GM18498 (cell line): ENCODE measurements at regions not wholly inside any gene's neighbourhood (a gene's known extent, or its start where the extent isn't known, plus 50 kb on each side); places are given as distances from the start of the nearest gene placed in this dataset.

Experiments
- ATAC-seq: cut with Tn5 transposase; IDR thresholded peaks from one replicate; pipeline ENCODE4 v1.9.1; 2021; ENCODE audit warnings: mild to moderate bottlenecking, moderate library complexity; ENCODE audit not compliant: unreplicated experiment

DNA sequence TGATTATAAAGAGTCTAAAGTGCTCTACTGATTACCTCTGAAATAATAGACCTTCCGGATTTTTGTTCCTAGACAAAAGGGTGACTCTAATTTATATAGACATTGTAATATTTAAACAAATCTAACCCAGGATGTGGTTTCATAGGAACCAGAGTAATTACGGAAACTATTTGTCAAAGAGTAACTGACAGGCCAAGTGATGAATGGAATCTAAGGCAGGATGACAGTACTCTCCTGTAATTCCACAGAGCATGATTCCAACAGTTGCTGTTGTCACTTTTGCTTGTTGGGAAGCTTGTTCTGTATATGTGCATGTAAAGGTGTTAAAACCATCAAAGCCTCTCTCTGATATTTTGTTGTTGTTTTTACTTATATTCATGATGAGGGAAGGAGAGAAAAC is 1141.0 kb downstream of the IGSF11 start:
- no peak for ATAC-seq

DNA sequence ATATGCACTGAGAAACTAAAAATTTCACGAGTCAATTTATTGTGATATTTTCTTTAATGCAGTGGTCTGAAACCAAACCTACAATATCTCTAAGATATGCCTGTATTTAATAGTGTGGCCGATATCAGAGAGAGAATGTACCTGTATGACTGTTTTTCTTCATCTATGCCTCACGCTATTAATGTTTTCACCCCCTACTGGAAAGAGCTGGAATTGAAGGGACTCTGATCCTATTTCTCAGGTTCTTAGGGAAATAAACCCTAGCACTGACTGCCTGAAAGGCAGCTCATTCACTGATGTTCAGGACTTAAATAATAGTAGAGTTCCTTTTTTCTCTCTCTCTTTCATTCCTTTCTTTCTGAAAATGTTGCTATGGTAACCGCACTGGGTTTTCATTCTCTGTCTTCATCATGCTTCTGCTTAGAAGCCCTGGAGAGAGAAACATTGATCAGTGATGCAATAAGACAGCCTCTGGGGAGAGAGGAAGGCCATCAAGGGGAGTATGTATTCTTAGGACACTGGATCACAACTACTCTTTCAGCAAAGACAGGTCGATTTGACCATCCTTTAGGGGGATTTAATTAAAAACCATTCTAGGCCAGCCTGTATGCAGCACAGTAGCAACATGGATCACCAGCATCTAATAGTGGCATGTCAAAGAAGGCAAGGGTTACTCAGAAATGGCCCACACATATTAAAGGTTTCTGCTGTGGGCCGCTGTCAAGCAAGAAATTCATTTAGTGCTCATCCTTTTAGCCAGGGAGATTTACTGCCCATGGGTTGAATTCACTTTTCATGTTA is 1135.7 kb downstream of the IGSF11 start:
- ATAC-seq: no peak

DNA sequence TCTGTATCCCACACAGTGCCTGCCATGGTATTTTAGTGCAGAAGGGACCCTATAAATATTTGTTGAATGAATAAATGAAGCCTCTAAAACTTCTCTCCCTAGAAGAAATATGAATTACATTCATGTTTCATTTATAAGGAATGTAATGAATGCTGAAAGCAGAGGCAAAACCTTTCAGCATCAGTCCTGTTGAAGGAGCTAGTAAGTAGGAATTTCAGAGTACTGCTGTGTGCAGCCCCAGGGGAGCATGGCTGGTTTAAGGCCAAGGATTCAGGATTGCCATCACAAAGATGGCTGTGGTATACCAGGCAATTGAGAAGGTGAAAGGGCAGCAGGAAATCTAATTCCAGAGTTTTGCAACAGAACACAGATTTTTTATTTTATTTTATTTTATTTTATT is 1131.4 kb downstream of the IGSF11 start:
- no peak for ATAC-seq

DNA sequence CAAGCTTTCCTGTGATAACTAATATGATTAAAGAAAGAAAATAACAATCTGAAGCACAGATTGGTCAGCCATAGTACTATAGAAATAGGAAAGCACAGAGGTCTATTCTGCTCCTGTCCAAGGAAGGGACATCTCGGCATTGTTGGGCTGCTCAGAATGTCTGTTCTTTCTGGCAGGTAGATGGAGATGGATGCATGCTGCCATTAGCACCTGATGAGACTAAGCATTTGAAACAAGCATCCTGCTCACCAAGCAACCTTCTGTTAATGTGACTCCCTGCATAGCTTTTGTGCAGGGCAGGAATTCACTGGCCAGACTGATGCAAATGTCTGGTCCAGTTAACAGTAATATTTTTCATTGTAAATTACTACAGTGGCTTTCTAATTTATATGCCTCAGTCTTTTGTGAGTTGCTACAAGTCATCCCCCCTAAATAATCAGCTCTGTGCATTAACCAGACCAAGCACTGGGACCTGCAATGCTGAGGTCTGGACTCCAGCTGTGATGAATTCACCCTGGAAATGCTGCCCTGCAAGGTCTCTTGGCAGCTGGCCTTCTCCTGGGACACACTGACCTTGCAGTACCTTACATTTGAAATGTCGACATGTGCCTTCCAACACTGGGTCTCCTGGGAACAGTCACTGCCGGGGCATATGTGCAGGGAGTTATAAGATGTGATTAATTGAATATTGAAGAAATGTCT is 1123.7 kb downstream of the IGSF11 start:
- no peak for ATAC-seq

DNA sequence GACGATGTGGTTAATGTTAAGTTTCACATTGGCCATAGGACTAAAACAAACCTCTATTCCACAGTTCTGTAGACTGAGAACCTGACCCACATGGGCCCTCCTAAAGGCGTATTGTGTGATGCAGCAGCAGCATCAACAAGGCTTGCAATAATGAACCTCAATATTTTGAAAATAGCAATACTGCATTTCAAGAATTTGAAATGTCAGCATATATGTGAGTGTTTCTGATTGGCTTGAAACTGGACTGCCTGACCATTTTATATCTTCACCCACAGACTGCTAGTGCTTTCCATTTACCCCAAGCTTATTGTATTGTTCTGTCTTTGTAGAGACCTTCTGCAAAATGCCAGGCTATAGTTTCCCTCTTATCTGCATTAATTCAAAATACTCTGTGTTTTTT is 1122.3 kb downstream of the IGSF11 start:
- no peak for ATAC-seq

DNA sequence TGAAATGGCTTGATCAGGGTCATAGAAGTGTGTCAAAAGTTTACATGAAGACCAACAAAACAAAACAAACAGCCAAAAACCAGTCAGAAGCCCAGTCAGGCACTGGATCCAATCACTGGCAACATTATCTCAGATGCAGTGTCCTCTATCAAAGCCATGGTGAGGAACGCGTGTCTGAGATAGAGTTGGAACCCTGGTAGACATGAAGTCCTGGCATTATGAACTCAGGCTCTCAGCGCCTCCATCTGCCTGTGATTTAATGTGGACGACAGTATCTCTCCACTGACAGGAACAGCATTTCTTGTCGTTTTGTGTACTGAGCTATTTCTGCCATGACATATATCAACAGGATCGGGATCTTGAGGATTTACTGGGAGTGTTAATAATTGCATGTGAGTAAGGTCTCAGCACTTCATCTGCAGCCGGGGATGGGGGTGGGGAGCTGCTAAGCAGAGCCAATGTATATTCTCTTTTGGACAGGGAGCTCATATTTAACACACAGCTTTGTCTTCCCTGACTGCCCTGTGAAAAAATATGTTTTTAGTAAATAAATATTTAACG is 1120.0 kb downstream of the IGSF11 start:
- no peak for ATAC-seq

DNA sequence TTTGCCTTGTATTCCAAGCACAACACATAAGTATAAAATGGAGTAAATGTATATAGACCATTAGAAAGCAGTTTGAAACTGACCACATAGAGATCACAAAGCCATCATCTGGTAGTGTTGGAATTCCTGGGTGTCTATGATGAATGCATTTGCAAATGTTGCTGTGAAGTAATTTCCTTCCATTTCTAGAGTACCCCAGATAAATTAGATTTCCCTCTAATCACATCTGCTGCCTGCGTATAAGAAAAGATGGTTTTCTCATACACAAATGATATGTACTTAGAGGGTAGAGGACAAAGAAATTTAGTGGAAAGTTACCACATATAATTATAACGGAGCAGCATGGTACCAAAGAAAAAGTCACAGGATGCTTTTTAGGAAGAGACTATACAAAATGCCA is 1117.8 kb downstream of the IGSF11 start:
- ATAC-seq: no peak

DNA sequence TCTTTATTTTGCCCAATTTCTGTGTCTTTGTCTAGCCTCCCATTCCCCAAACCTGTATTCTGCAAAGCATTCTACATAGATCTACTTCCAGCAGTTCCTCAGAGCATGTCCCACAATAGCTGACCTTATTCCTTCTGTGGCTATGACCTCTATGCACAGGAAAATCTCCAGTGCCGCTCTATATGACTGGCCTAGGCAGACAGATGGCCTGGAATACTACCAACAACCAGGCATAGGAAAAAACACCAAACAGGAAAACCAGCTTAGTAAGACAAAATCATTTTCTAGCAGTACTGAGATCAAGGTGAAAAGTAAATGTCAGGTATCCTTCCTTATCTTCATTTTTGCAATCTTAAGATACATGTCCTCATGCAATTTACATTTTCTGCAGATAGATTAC is 1115.0 kb downstream of the IGSF11 start:
- no peak for ATAC-seq

DNA sequence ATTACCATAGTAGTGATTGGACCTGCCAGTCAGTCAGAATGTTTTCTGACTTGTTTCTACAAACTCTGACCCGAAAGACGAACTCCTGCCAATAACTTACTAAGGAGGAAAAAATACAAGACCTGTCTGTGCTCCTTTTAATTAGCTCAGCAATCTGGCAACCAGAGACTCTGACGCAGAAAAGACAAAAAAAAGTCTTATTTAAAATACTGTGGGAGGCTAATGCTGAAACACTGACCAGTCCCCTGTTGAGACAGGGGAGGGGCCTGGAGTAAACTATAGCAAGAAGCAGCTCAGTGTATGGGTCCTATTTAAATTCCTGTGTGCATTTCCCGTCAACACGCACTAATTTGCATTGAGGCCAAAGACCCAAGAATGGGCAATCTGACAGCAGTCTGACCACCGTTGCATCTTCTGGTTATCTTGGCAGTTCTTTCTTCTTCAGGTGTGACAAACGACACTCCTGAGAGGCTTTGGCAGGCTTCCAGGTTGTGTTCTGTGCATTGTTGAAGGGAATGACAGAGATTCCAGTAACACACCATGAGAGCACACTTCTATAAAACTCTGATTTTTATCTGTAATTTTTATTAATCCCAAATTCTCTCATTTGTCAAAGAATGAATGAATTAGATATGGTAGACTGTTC is 1114.3 kb downstream of the IGSF11 start:
- ATAC-seq: no peak

DNA sequence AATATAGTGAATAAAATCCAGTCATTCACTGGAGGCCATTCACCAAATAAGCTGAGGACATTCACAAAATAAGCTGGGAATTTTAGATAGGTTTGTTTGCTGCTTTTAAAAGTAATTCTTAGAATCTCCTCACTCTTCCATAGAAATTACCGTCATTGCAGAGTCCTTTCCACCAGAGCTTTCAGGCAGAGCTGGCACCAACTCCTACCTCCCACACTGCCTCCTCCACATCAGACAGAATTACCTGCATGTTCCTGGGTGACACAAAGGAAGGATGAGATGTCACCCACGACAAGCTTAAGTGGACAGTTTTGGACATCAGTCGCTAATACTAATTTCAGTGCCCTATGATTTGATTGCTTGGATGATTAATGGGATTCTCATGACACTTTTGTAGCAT is 1113.2 kb downstream of the IGSF11 start:
- ATAC-seq: no peak

DNA sequence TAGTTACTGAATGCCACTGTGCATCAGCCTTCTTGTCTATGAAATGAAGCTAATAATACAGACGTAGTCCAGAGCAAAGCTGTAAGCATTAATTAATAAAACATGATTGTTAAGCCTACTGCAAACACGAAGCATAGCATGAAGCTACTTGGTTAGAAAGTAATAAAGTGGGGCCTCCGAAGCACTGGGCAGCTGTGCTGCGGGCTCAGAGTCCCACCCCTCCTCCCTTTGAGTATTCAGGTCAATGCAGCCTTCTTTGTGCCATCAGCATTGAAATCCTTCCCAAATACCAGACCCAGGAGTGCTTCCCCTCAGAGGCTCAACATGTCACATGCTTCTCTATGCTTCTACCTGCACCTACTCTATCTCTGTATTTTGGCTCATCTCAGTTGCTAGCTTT is 1112.6 kb downstream of the IGSF11 start:
- ATAC-seq: no peak

DNA sequence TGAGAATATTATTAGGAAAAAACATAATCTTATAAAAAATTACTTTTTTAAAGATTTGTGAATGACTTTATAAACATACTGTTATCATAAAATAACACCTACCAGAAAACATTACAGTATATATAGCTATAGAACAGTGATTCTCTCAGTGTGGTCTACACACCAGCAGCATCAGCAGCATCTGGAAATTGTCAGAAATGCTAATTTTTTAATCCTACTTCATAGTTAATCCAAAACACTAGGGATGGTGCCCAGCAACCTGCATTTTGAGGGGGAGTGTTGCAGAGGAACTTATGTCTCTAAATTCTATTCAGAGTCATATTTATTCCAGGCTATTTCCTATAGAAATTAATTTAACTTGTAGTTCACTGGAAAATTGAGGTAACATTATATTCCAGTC is 1107.8 kb downstream of the IGSF11 start:
- no peak for ATAC-seq

DNA sequence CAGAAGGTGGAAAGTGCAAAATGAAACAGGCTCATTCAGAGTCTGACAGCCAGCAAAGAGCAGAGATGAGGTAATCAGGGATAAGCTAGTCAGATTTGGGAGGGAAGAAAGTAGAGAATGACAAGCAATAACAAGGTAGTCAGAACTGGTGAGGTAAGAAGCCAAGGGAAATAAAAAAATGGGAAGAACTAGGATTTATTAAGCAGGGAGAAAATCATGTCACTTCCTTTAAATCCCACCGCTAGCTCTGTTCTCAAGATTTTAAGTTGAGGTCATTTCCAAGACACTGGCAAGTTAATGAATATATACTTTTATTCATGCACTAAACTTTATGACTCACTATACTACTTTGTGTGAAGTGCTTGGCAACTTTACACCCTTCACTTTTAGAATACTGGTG is 1106.8 kb downstream of the IGSF11 start:
- no peak for ATAC-seq

DNA sequence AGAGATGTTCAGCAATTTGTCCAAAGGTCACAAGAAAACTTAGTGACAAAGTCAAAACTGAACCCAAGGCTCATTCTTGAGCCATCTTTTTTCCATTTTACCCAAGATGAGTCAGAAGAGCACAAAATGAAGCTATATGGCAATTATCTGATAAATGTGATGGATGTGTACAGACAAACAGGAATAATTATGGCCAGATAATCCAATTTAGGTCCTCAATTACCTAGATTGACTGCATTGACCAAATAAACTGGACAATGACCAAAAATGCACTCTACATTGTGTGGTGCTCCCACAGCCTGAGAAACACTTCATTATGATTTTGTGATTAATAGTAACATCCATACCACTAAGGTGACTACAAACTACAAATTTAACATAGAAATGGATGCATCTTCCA is 1105.8 kb downstream of the IGSF11 start:
- no peak for ATAC-seq

DNA sequence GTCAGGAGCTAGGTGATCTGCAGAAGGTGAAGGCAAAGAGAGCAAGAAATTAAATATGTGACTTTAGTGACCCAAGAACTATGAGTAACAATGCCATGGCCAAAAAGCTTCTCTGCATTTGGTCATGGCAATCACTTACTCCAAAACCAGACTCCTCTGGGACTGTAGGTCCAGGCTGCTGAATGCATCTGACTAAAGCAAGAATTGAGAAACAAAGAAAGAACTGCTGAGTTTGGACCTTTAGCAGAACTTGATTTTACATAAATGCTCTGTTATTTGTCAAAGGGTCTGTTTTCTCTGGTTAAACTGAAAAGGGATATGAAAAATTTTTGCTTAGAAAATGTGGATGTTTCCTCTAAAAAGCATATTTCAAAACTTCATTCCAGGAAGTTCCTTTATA is 1102.2 kb downstream of the IGSF11 start:
- ATAC-seq: no peak

DNA sequence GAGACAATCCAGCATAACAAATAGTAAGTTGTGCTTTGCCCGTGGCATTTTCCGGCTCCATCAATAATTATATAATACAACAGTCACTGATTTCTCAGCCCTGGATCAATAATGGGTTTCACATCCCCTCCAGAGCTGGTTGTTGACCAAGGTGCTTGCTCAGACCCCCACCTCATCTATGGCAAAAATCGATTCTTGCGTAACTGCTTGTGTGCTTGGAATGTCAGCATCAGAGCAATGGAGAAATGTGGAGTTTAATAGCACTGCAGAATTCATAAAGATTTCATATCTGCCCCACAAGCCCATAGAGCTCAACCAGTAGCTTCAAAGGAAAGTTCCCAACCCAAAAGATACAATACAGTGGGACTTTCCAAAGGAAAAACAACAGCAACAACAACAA is 1098.5 kb downstream of the IGSF11 start:
- no peak for ATAC-seq

DNA sequence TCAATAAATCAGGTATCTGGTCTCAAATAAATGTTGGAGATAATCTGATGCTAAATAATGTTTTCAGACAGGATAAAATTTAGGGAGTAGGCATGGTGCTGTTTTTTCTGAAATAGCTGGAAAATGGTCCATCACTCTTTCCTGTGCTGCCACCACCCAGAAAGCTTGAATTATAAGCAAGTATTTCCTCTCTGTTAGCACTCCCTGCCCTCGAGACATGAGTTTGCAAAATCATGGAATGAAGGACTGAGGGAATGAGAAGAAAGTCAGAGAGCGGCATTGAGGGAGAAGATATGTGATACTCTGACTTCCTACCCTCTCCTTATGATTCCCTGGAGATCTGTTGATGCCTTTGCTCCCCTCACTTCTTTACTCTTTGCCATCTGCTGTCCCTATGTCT is 1095.7 kb downstream of the IGSF11 start:
- ATAC-seq: no peak

DNA sequence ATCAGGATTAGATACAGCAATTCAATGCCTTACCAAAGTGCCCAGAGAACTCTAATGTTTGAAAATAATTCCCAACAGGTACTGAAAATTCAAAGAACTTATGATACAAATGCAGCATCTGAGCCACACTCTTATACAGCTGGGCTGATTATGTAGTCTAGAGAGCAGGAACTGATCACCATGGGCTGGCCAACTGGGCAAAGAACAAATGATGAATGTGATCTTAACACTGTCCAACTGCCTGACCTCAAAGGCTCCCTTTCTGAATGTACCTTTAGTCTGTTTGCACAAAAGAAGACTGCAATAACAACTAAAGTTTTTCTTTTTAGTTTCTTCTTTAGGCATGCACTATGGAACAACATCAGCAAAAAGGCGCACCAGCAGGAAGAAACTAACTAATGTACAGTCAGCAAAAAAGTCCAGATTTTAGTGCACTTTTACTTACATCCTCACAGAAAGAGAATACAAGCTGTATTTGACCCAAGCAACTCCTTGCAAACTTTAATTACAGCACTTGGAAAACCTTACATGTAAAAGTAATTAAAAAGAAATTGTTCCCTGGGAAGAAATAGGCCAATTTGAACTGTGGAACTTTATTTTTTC is 1095.1 kb downstream of the IGSF11 start:
- no peak for ATAC-seq

DNA sequence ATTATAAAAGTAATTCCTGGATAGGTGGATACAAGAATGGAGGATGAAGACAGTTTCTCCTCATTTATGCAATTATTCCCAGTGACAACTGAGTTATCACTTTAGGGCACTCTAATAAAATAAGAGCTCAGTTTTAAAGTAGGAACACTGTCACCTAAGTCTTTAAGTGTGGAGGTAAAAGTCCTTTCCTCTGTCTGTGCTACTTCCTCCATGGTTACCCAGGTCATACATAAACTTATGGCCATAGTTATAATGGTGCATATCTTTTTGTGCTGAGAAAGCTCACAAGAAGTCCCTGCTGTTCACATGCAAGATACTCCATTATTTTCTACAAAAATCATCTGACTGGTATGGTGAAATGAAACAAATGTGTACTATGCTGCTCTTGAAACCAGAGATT is 1093.6 kb downstream of the IGSF11 start:
- no peak for ATAC-seq

DNA sequence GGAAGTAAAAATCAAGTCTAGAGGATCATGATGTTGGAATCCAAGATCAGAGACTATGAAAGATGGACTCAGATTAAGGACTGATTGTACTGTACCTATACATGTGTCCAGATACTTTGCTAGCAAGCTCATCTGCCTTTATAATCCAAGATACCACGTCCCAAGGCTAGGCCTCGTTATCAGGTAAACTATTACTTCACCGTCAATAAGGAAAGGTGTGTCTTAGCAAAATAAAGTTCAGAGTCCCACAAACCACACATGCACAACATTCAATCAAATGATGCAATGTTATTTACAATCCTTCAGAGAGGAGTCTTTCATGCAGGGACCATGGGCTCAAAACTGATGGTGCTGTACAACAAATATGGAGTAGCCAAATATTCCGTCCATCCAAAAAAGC is 1092.9 kb downstream of the IGSF11 start:
- no peak for ATAC-seq

DNA sequence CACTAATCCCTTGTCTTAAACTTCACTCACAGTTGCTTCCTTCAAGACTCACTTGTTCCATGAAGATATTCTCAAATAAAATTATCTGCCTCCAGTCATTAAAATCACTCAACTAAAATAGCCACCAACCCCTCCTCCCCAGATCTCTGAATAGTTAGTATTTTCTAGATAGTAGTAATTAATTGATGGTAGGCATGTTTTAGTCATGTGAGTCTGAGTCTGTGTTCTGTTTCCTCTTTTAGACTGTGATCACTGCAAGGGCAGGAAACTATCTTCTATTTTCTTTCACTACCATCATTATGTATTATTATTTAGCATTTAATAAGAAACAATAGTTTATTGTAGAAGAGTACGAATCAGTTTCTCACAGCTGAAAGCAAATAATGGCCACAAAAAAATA is 1080.5 kb downstream of the IGSF11 start:
- ATAC-seq: no peak
